ENCODE measurements at regions not wholly inside any gene's neighbourhood (a gene's known extent, or its start where the extent isn't known, plus 50 kb on each side); places are given as distances from the start of the nearest gene placed in this dataset.

GRCh38 chr11:24124876-24125275 lies 372.0 kb upstream of the LUZP2 start:
- TF ChIP-seq ARNTL (CRISPR knock-in tag; IDR thresholded peaks at IDR 0.05; ENCODE audit: borderline replicate concordance, low read depth) (no peak), PATZ1 (CRISPR knock-in tag; IDR thresholded peaks at IDR 0.05; ENCODE audit: borderline replicate concordance) (no peak), SNAI2 (CRISPR knock-in tag; IDR thresholded peaks at IDR 0.05) (no peak), CREB5 (CRISPR knock-in tag; IDR thresholded peaks at IDR 0.05; ENCODE audit: low read depth) (no peak), CSRNP3 (CRISPR knock-in tag; IDR thresholded peaks at IDR 0.05) (no peak), POU6F1 (CRISPR knock-in tag; IDR thresholded peaks at IDR 0.05; ENCODE audit: borderline replicate concordance, low read depth) (no peak), ZFP30 (CRISPR knock-in tag; IDR thresholded peaks at IDR 0.05) (no peak), PPARA (CRISPR knock-in tag; IDR thresholded peaks at IDR 0.05; ENCODE audit: borderline replicate concordance) (no peak), ISL1 (CRISPR knock-in tag; IDR thresholded peaks at IDR 0.05) (no peak), TOX (CRISPR knock-in tag; IDR thresholded peaks at IDR 0.05; ENCODE audit: borderline replicate concordance) (no peak), ZFP3 (CRISPR knock-in tag; IDR thresholded peaks at IDR 0.05) (no peak), TSHZ2 (CRISPR knock-in tag; IDR thresholded peaks at IDR 0.05) (no peak), CSDC2 (CRISPR knock-in tag; IDR thresholded peaks at IDR 0.05) (no peak), ZNF8 (CRISPR knock-in tag; IDR thresholded peaks at IDR 0.05) (no peak)
